Ureter (tissue), 1 donor: ENCODE measurements at regions not wholly inside any gene's neighbourhood (a gene's known extent, or its start where the extent isn't known, plus 50 kb on each side); places are given as distances from the start of the nearest gene placed in this dataset.

Experiments used
- DNase-seq: peaks from one replicate; pipeline ENCODE4 v3.0.0-alpha.2; 2020; ENCODE audit warnings: low spot score
- donor health status: DM: yes; HTN: yes; CAD: no.

- peak; percentile 86 for DNase-seq
These were observed 57.9 kb upstream of the KCNE4 start for GRCh38 chr2:222993920-222994650.

- no peak for DNase-seq
These were observed 53.5 kb upstream of the KCNE4 start for GRCh38 chr2:222998459-222998858.

DNA sequence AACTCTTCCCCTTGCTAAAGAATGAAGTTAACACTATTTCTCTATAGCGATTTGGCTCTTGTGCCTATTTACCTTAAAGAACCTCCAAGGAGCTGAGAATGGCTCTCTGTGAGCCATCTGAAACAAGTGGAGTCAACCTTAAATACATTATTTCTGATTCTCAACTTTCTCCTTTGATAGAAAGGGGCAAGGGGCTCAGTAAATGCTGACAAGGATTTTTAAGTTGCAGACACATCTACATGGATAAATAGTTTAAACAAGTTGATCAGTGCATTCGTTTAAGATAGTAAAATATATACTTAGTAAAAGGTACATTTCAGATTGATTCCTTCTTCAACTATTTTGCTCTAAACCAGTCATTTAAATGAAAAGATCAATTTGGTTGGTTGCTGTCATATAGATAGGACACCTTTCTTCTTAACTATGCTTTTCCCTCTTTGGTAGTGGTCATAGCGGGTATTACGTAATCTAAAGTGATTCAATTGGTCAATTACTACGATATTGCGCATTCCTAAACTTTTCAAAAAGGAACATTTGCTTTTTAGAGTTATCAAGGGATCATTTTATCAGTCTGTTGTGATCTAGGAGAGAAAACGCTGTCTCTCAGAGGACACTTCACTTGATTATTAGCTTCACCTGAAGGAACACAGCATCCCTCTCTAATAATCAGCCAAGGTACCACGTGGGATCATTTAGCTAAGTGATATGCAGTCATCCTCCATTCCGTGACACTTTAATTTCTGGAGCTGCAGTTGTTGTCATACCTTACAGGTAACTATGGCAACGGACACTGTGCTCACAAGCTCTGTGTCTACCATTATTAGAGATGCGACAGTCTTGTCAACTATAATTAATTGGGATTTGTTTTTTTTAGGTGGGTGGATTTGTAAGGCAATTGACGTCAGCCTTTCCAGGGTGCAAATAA is 50.9 kb upstream of the KCNE4 start:
- DNase-seq = no peak

- DNase-seq = no peak
These were observed 50.2 kb upstream of the KCNE4 start for GRCh38 chr2:223001797-223002175.
